OCI-LY7 (cell line): ENCODE measurements at regions not wholly inside any gene's neighbourhood (a gene's known extent, or its start where the extent isn't known, plus 50 kb on each side); places are given as distances from the start of the nearest gene placed in this dataset.
"Not testable (repeated sequence)": the region's sequence is repeated elsewhere in the genome, so short reads cannot be mapped to it uniquely, and the experiment has no call there.

ENCODE experiments used
- BruUV-seq: library from RNA; stranded (reverse); fragments of 400-500 nt; replicated peaks from 2 replicates; lab custom pipeline; 2021; lab: Mats Ljungman, UMichigan
- CTCF ChIA-PET: fragments of 300-600 bp; sonication (Branson Sonifier 250); formaldehyde crosslinking; loops from one replicate; lab custom pipeline; 2022; ENCODE audit warnings: antibody characterized with exemption; ENCODE audit not compliant: unreplicated experiment; lab: Charles Lee
- POLR2A ChIA-PET: fragments of 300-600 bp; sonication (Branson Sonifier 250); formaldehyde crosslinking; loops from one replicate; lab custom pipeline; 2022; ENCODE audit warnings: antibody characterized with exemption; lab: Charles Lee
- DNase-seq: peaks from one replicate; pipeline ENCODE4 v3.0.0-alpha.2; 2015; ENCODE audit warnings: low spot score
- H2AFZ ChIP-seq: fragments of 200-600 bp; sonication (generic), shearing (Covaris generic); 2 replicates; pipeline ENCODE4 v1.6.1; 2014; ENCODE audit warnings: mild to moderate bottlenecking, antibody characterized with exemption, low read length, moderate library complexity
- H3K27ac ChIP-seq: fragments of 200-600 bp; sonication (generic); 2 replicates; pipeline ENCODE4 v1.5.1; 2014; ENCODE audit warnings: mixed run types, low read depth, mild to moderate bottlenecking, moderate library complexity, low read length, inconsistent platforms; ENCODE audit not compliant: poor library complexity, severe bottlenecking
- H3K36me3 ChIP-seq: fragments of 200-600 bp; sonication (generic); 2 replicates; pipeline ENCODE4 v1.6.1; 2014; ENCODE audit warnings: mild to moderate bottlenecking, antibody characterized with exemption, low read length, moderate library complexity, mixed read lengths; ENCODE audit not compliant: insufficient read depth
- H3K4me1 ChIP-seq: fragments of 200-600 bp; sonication (generic); 2 replicates; pipeline ENCODE4 v1.5.1; 2014; ENCODE audit warnings: mild to moderate bottlenecking, low read length; ENCODE audit not compliant: insufficient read depth, poor library complexity, severe bottlenecking
- H3K4me2 ChIP-seq: fragments of 200-600 bp; sonication (generic); 2 replicates; pipeline ENCODE4 v1.6.1; 2014; ENCODE audit warnings: mild to moderate bottlenecking, low read length
- H3K4me3 ChIP-seq: fragments of 200-600 bp; sonication (generic); 2 replicates; pipeline ENCODE4 v1.5.1; 2014; ENCODE audit warnings: mild to moderate bottlenecking, low read depth, low read length; ENCODE audit not compliant: poor library complexity, severe bottlenecking
- H3K79me2 ChIP-seq: fragments of 200-600 bp; sonication (generic); 2 replicates; pipeline ENCODE4 v1.6.1; 2016; ENCODE audit warnings: low read depth, mild to moderate bottlenecking, low read length, moderate library complexity, mixed read lengths; ENCODE audit not compliant: insufficient read depth
- H3K9me2 ChIP-seq: fragments of 200-600 bp; sonication (generic); 2 replicates; pipeline ENCODE4 v1.6.1; 2016; ENCODE audit warnings: mild to moderate bottlenecking, low read length, mixed read lengths; ENCODE audit not compliant: insufficient read depth
- H3K9me3 ChIP-seq: fragments of 200-600 bp; sonication (generic); 2 replicates; pipeline ENCODE4 v1.6.1; 2014; ENCODE audit warnings: mild to moderate bottlenecking, mixed run types, low read length, mixed read lengths
- H4K20me1 ChIP-seq: fragments of 200-600 bp; sonication (generic); 2 replicates; pipeline ENCODE4 v1.6.1; 2014; ENCODE audit warnings: mild to moderate bottlenecking, antibody characterized with exemption, low read length, moderate library complexity, mixed read lengths; ENCODE audit not compliant: insufficient read depth
- EZH2phosphoT487 ChIP-seq: fragments of 200-600 bp; sonication (generic); IDR thresholded peaks from 2 replicates; pipeline ENCODE4 v1.6.1; 2018; ENCODE audit warnings: low read depth, borderline replicate concordance, mild to moderate bottlenecking, mixed run types, antibody characterized with exemption, low read length, moderate library complexity, mixed read lengths
- intact Hi-C: fragments of 100-400 bp; cut with micrococcal nuclease; formaldehyde crosslinking; loops from one replicate; pipeline ENCODE4 v1.10.0; 2022; ENCODE audit not compliant: unreplicated experiment
- TF ChIP-seq, protein P1 (sequence below): fragments of 200-600 bp; sonication (generic); conservative IDR thresholded peaks from 2 replicates; pipeline ENCODE4 v1.5.1; 2014; ENCODE audit warnings: mild to moderate bottlenecking, antibody characterized with exemption, low read length, moderate library complexity, mixed read lengths

- Histone ChIP-seq H3K4me2 (no peak overlapping the region), H3K79me2 (no peaks in the 10 kb centered on the region), H3K36me3 (no peaks in the 10 kb centered on the region), H3K4me3 (no peak overlapping the region), H3K27ac (no peak overlapping the region), H3K9me3 (no peaks in the 10 kb centered on the region), H3K4me1 (no peaks in the 10 kb centered on the region), H4K20me1 (no peaks in the 10 kb centered on the region), H3K9me2 (no peaks in the 10 kb centered on the region), H2AFZ (no peak overlapping the region)
- intact Hi-C loops, result no loop called here
- POLR2A ChIA-PET, result no interaction called here
- no TSS peak for BruUV-seq
- TF ChIP-seq, protein P1, sequence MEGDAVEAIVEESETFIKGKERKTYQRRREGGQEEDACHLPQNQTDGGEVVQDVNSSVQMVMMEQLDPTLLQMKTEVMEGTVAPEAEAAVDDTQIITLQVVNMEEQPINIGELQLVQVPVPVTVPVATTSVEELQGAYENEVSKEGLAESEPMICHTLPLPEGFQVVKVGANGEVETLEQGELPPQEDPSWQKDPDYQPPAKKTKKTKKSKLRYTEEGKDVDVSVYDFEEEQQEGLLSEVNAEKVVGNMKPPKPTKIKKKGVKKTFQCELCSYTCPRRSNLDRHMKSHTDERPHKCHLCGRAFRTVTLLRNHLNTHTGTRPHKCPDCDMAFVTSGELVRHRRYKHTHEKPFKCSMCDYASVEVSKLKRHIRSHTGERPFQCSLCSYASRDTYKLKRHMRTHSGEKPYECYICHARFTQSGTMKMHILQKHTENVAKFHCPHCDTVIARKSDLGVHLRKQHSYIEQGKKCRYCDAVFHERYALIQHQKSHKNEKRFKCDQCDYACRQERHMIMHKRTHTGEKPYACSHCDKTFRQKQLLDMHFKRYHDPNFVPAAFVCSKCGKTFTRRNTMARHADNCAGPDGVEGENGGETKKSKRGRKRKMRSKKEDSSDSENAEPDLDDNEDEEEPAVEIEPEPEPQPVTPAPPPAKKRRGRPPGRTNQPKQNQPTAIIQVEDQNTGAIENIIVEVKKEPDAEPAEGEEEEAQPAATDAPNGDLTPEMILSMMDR, result no peak
- TF ChIP-seq EZH2phosphoT487, result no peak
- CTCF ChIA-PET, result no interaction called here
- no peak for DNase-seq
These were observed 205.5 kb downstream of the CCT8L2 start for GRCh38 chr22:16387088-16387487.

DNA sequence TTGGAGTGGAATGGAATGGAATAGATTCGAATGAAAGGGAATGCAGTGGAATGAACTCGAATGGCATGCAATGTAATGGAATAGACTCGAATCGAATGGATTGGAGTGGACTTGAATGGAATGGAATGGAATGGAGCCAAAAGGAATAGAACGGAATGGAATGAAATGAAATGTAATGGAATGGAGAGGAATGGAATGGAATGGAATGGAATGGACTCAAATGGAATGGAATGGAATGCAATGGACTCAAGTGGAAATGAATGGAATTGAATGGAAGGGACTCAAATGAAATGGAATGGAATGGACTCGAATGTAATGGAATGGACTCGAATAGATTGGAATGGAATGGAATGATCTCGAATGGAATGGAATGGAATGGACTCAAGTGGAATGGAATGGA is 231.3 kb downstream of the CCT8L2 start:
- H2AFZ ChIP-seq, H3K4me2 ChIP-seq, H4K20me1 ChIP-seq, H3K9me3 ChIP-seq, H3K79me2 ChIP-seq, intact Hi-C loops, H3K4me3 ChIP-seq, H3K27ac ChIP-seq, H3K9me2 ChIP-seq, DNase-seq, H3K4me1 ChIP-seq, H3K36me3 ChIP-seq, BruUV-seq, POLR2A ChIA-PET, CTCF ChIA-PET: not testable (repeated sequence)

DNA sequence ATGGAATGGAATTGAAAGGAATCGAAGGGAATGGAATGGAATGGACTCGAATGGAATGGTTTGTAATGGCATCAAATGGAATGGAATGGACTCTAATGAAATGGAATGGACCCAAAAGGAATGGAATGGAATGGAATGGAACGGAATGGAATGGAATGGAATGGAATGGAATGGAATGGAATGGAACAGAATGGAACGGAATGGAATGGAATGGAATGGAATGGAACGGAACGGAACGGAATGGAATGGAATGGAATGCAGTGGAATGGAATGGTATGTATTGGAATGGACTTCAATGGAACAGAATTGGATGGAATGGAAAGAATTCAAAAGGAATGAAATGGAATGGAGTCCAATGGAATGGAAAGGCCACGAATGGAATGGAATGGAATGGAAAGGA is 240.0 kb downstream of the CCT8L2 start:
- H3K36me3 ChIP-seq, H3K27ac ChIP-seq, H3K79me2 ChIP-seq, H2AFZ ChIP-seq, CTCF ChIA-PET, BruUV-seq, H3K9me3 ChIP-seq, H3K9me2 ChIP-seq, intact Hi-C loops, H3K4me3 ChIP-seq, H3K4me1 ChIP-seq, H4K20me1 ChIP-seq, DNase-seq, H3K4me2 ChIP-seq, POLR2A ChIA-PET: not testable (repeated sequence)

DNA sequence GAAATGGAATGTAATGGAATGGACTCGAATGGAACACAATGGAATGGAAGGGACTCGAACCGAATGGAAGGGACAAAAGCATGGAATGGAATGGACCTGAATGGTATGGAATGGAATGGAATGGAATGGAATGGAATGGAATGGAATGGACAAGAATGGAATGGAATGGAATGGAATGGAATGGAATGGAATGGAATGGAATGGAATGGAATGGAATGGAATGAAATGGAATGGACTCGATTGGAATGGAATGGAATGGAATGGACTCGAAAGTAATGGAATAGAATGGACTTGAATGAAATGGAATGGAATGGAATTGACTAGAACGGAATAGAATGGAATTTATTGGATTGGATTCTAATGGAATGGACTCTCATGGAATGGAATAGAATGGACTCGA is 245.5 kb downstream of the CCT8L2 start:
- BruUV-seq, intact Hi-C loops, POLR2A ChIA-PET: not testable (repeated sequence)

DNA sequence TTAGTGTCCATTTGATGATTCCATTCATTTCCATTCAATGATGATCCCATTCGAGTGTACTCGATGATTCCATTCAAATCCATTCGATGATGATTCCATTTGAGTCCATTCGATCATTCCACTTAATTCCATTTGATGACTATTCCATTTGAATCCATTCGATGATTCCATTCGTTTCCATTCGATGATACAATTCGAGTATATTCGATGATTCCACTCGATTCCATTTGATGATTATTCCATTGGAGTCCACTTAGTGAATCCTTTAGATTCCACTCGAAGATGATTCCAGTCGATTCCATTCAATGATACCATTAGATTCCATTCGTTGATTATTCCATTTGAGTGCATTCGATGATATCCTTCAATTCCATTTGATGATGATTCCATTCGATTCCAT is 277.0 kb downstream of the CCT8L2 start:
- H3K4me1 ChIP-seq, H2AFZ ChIP-seq, POLR2A ChIA-PET, intact Hi-C loops, H3K36me3 ChIP-seq, H3K27ac ChIP-seq, BruUV-seq, CTCF ChIA-PET, DNase-seq, H3K9me2 ChIP-seq, H3K4me2 ChIP-seq, H3K79me2 ChIP-seq, H3K9me3 ChIP-seq, H3K4me3 ChIP-seq, H4K20me1 ChIP-seq: not testable (repeated sequence)

More for the DNA sequence above, 245.5 kb downstream of the CCT8L2 start:
- H3K9me3 ChIP-seq, H3K4me2 ChIP-seq, H3K9me2 ChIP-seq, H3K4me3 ChIP-seq, H3K79me2 ChIP-seq, H3K4me1 ChIP-seq, DNase-seq, H2AFZ ChIP-seq, H3K36me3 ChIP-seq, CTCF ChIA-PET, H4K20me1 ChIP-seq, H3K27ac ChIP-seq: not testable (repeated sequence)
